ENCODE measurements at regions not wholly inside any gene's neighbourhood (a gene's known extent, or its start where the extent isn't known, plus 50 kb on each side); places are given as distances from the start of the nearest gene placed in this dataset.
"Not testable (repeated sequence)": the region's sequence is repeated elsewhere in the genome, so short reads cannot be mapped to it uniquely, and the experiment has no call there.

GRCh38 chr16:75780669-75781068 lies 54.4 kb upstream of the CPHXL start:
- DNase-seq (ENCODE audit: low spot score) = no peak

- no peak for DNase-seq (ENCODE audit: low spot score)
Measured at GRCh38 chr16:75781683-75782343, 55.5 kb upstream of the CPHXL start.

- DNase-seq (ENCODE audit: low spot score) = no peak
Measured at GRCh38 chr16:75787440-75787839, 61.1 kb upstream of the CPHXL start.

GRCh38 chr16:75789237-75789636 lies 62.9 kb upstream of the CPHXL start:
- peak; percentile 57 for DNase-seq (ENCODE audit: low spot score)

- DNase-seq (ENCODE audit: low spot score) = no peak
Measured at GRCh38 chr16:75792771-75793492, 66.6 kb upstream of the CPHXL start.

- DNase-seq (ENCODE audit: low spot score) = no peak
Measured at GRCh38 chr16:75793641-75794040, 67.4 kb upstream of the CPHXL start.

GRCh38 chr16:75794426-75794825 lies 68.1 kb upstream of the CPHXL start:
- DNase-seq (ENCODE audit: low spot score) = no peak

GRCh38 chr16:75798714-75799113 lies 72.4 kb upstream of the CPHXL start:
- DNase-seq (ENCODE audit: low spot score) = no peak

GRCh38 chr16:75801307-75801706 lies 75.0 kb upstream of the CPHXL start:
- DNase-seq (ENCODE audit: low spot score) = no peak

- DNase-seq (ENCODE audit: low spot score) = no peak
Measured at GRCh38 chr16:75803753-75804152, 77.5 kb upstream of the CPHXL start.

- no peak for DNase-seq (ENCODE audit: low spot score)
Measured at GRCh38 chr16:75804368-75804767, 78.1 kb upstream of the CPHXL start.

GRCh38 chr16:75805946-75806345 lies 79.7 kb upstream of the CPHXL start:
- DNase-seq (ENCODE audit: low spot score) = no peak

- DNase-seq (ENCODE audit: low spot score) = no peak
Measured at GRCh38 chr16:75806487-75806886, 80.2 kb upstream of the CPHXL start.

GRCh38 chr16:75810342-75810741 lies 84.1 kb upstream of the CPHXL start:
- DNase-seq (ENCODE audit: low spot score) = no peak

- no peak for DNase-seq (ENCODE audit: low spot score)
Measured at GRCh38 chr16:75811020-75811634, 84.8 kb upstream of the CPHXL start.

- no peak for DNase-seq (ENCODE audit: low spot score)
Measured at GRCh38 chr16:75818491-75818890, 92.2 kb upstream of the CPHXL start.

GRCh38 chr16:75820672-75821071 lies 94.4 kb upstream of the CPHXL start:
- DNase-seq (ENCODE audit: low spot score) = no peak

GRCh38 chr16:75821117-75821516 lies 94.8 kb upstream of the CPHXL start:
- no peak for DNase-seq (ENCODE audit: low spot score)

- DNase-seq (ENCODE audit: low spot score) = not testable (repeated sequence)
Measured at GRCh38 chr16:75825750-75826149, 99.5 kb upstream of the CPHXL start.

- DNase-seq (ENCODE audit: low spot score) = not testable (repeated sequence)
Measured at GRCh38 chr16:75827372-75828038, 101.2 kb upstream of the CPHXL start.

GRCh38 chr16:75833385-75833784 lies 107.1 kb upstream of the CPHXL start:
- DNase-seq (ENCODE audit: low spot score) = not testable (repeated sequence)

- no peak for DNase-seq (ENCODE audit: low spot score)
Measured at GRCh38 chr16:75836347-75837010, 110.2 kb upstream of the CPHXL start.

Data from hematopoietic multipotent progenitor cell treated with erythropoietin and hydrocortisone succinate and interleukin-3 and kit ligand, for 17 days (in vitro differentiated cells).